Hepatocyte (in vitro differentiated cells): ENCODE measurements at regions not wholly inside any gene's neighbourhood (a gene's known extent, or its start where the extent isn't known, plus 50 kb on each side); places are given as distances from the start of the nearest gene placed in this dataset.

ENCODE experiments used
- DNase-seq: peaks from one replicate; pipeline ENCODE4 v3.0.0-alpha.2; 2016; ENCODE audit warnings: low spot score
- H2AFZ ChIP-seq: fragments of 200-600 bp; sonication (generic); 2 replicates; pipeline ENCODE4 v1.6.0; 2016; ENCODE audit warnings: antibody characterized with exemption, mild to moderate bottlenecking
- H3K27ac ChIP-seq: fragments of 200-600 bp; sonication (generic); 2 replicates; pipeline ENCODE4 v1.5.1; 2016; ENCODE audit warnings: mild to moderate bottlenecking
- H3K27me3 ChIP-seq: fragments of 200-600 bp; sonication (generic); 2 replicates; pipeline ENCODE4 v1.6.1; 2016
- H3K36me3 ChIP-seq: fragments of 200-600 bp; sonication (generic); replicated peaks from 2 replicates; pipeline ENCODE4 v1.5.1; 2016; ENCODE audit warnings: low read depth; ENCODE audit not compliant: insufficient read depth
- H3K4me1 ChIP-seq: fragments of 200-600 bp; sonication (generic); 2 replicates; pipeline ENCODE4 v1.5.1; 2016; ENCODE audit warnings: mild to moderate bottlenecking, moderate library complexity; ENCODE audit not compliant: insufficient read depth
- H3K4me2 ChIP-seq: fragments of 200-600 bp; sonication (generic); 2 replicates; pipeline ENCODE4 v1.6.0; 2016
- H3K4me3 ChIP-seq: fragments of 200-600 bp; sonication (generic); 2 replicates; pipeline ENCODE4 v1.5.1; 2016; ENCODE audit warnings: mild to moderate bottlenecking
- H3K79me2 ChIP-seq: fragments of 200-600 bp; sonication (generic); 2 replicates; pipeline ENCODE4 v1.6.0; 2017; ENCODE audit warnings: mild to moderate bottlenecking
- H3K9me2 ChIP-seq: fragments of 200-600 bp; sonication (generic); replicated peaks from 2 replicates; pipeline ENCODE4 v1.6.0; 2017; ENCODE audit warnings: mild to moderate bottlenecking; ENCODE audit not compliant: insufficient read depth
- H3K9me3 ChIP-seq: fragments of 200-600 bp; sonication (generic); 2 replicates; pipeline ENCODE4 v1.5.1; 2016; ENCODE audit warnings: low read depth, mild to moderate bottlenecking
- H4K20me1 ChIP-seq: fragments of 200-600 bp; sonication (generic); 2 replicates; pipeline ENCODE4 v1.6.0; 2016; ENCODE audit warnings: mild to moderate bottlenecking; ENCODE audit not compliant: insufficient read depth, poor library complexity, severe bottlenecking
- CTCF ChIP-seq: fragments of 200-600 bp; sonication (generic); IDR thresholded peaks from 2 replicates; pipeline ENCODE4 v1.5.1; 2016; ENCODE audit warnings: antibody characterized with exemption, mild to moderate bottlenecking; ENCODE audit not compliant: poor library complexity
- EZH2 ChIP-seq: fragments of 200-600 bp; sonication (generic); IDR thresholded peaks from 2 replicates; pipeline ENCODE4 v1.6.1; 2016; ENCODE audit warnings: antibody characterized with exemption, mild to moderate bottlenecking, borderline replicate concordance
- EZH2phosphoT487 ChIP-seq: fragments of 200-600 bp; sonication (generic); IDR thresholded peaks from one replicate; pipeline ENCODE4 v1.6.1; 2018; ENCODE audit warnings: antibody characterized with exemption, mild to moderate bottlenecking, low read depth, moderate library complexity; ENCODE audit not compliant: unreplicated experiment, severe bottlenecking
- WGBS: methylation state at CpG from one replicate; pipeline ENCODE4 v1.1.6; 2016; ENCODE audit warnings: low lambda C conversion rate; ENCODE audit errors: missing lambda C conversion rate; 5-methylcytosine and 5-hydroxymethylcytosine counted together

GRCh38 chrX:46185923-46186810 lies 359.1 kb downstream of the ZNF674 start:
- H3K4me3 ChIP-seq = no peak overlapping the region
- no peak overlapping the region for H3K4me2 ChIP-seq
- H3K27ac ChIP-seq = peak overlapping the region; percentile 67
- no peaks in the 10 kb centered on the region for H3K36me3 ChIP-seq
- no peaks in the 10 kb centered on the region for H3K79me2 ChIP-seq
- WGBS = 57% methylated on average over 7 of the region's 7 CpGs
- H4K20me1 ChIP-seq = no peaks in the 10 kb centered on the region
- TF ChIP-seq EZH2phosphoT487 = no peak
- TF ChIP-seq CTCF = no peak
- no peak for TF ChIP-seq EZH2
- H3K27me3 ChIP-seq = no peaks in the 10 kb centered on the region
- no peak for DNase-seq
- no peaks in the 10 kb centered on the region for H3K9me2 ChIP-seq
- H2AFZ ChIP-seq = no peak overlapping the region
- no peaks in the 10 kb centered on the region for H3K4me1 ChIP-seq
- H3K9me3 ChIP-seq = no peaks in the 10 kb centered on the region

- Histone ChIP-seq H3K9me2 (no peaks in the 10 kb centered on the region), H4K20me1 (no peaks in the 10 kb centered on the region), H2AFZ (no peak overlapping the region), H3K4me2 (no peak overlapping the region), H3K9me3 (no peaks in the 10 kb centered on the region), H3K4me3 (no peak overlapping the region), H3K27ac (no peak overlapping the region), H3K36me3 (no peaks in the 10 kb centered on the region), H3K79me2 (no peaks in the 10 kb centered on the region), H3K4me1 (no peaks in the 10 kb centered on the region), H3K27me3 (no peaks in the 10 kb centered on the region)
- DNase-seq = no peak
- 65% methylated on average over 2 of the region's 2 CpGs for WGBS
- TF ChIP-seq EZH2 (no peak), EZH2phosphoT487 (no peak), CTCF (no peak)
These were observed 360.5 kb downstream of the ZNF674 start for GRCh38 chrX:46184749-46185148.

GRCh38 chrX:46180258-46180687 lies 364.9 kb downstream of the ZNF674 start:
- H2AFZ ChIP-seq = no peak overlapping the region
- H3K4me1 ChIP-seq = no peaks in the 10 kb centered on the region
- H4K20me1 ChIP-seq = no peaks in the 10 kb centered on the region
- no peaks in the 10 kb centered on the region for H3K9me3 ChIP-seq
- H3K27me3 ChIP-seq = no peaks in the 10 kb centered on the region
- TF ChIP-seq EZH2phosphoT487 (no peak), EZH2 (no peak), CTCF (no peak)
- no peak for DNase-seq
- no peak overlapping the region for H3K4me3 ChIP-seq
- H3K4me2 ChIP-seq = no peak overlapping the region
- no peaks in the 10 kb centered on the region for H3K9me2 ChIP-seq
- WGBS = 84% methylated on average over 3 of the region's 3 CpGs
- H3K79me2 ChIP-seq = no peaks in the 10 kb centered on the region
- no peak overlapping the region for H3K27ac ChIP-seq
- no peaks in the 10 kb centered on the region for H3K36me3 ChIP-seq
